Colonic mucosa (tissue), 4 donors: ENCODE measurements at regions not wholly inside any gene's neighbourhood (a gene's known extent, or its start where the extent isn't known, plus 50 kb on each side); places are given as distances from the start of the nearest gene placed in this dataset.

Experiments used
- DNase-seq: peaks from one replicate; pipeline ENCODE4 v3.0.0-alpha.2; 2020
- H3K27ac ChIP-seq: fragments of 200-600 bp; one replicate; pipeline ENCODE4 v1.8.0; 2021
- H3K27me3 ChIP-seq: fragments of 200-600 bp; one replicate; pipeline ENCODE4 v1.8.0; 2021
- H3K36me3 ChIP-seq: fragments of 200-600 bp; one replicate; pipeline ENCODE4 v1.8.0; 2021
- H3K4me1 ChIP-seq: fragments of 200-600 bp; one replicate; pipeline ENCODE4 v1.8.0; 2021; ENCODE audit warnings: mild to moderate bottlenecking
- H3K4me3 ChIP-seq: fragments of 200-600 bp; one replicate; pipeline ENCODE4 v1.8.0; 2021
- H3K9ac ChIP-seq, 2 donors: one replicate each; pipeline ENCODE4 v1.7.0; 2013; ENCODE audit warnings: control low read depth in 2 of 2, low read depth in 2 of 2, low read length in 2 of 2
- H3K9me3 ChIP-seq: fragments of 200-600 bp; one replicate; pipeline ENCODE4 v1.8.0; 2021
- CTCF ChIP-seq: fragments of 200-600 bp; IDR thresholded peaks from one replicate; pipeline ENCODE4 v1.8.0; 2022; ENCODE audit warnings: antibody characterized with exemption, mild to moderate bottlenecking
- intact Hi-C: fragments of 100-400 bp; cut with DNase I; formaldehyde crosslinking; loops from one replicate; pipeline ENCODE4 v1.14.1; 2022
- donor health status: healthy.
- donor health status: DM: no; HTN: no; CAD: no.
- donor health status: DM: no; HTN: no; CAD: no.

GRCh38 chr2:126531029-126531428 lies 124.9 kb upstream of the GYPC start:
- DNase-seq: no peak
- TF ChIP-seq CTCF: no peak
- no peaks in the 10 kb centered on the region for H3K4me1 ChIP-seq
- intact Hi-C loops: no loop called here
- H3K27me3 ChIP-seq: no peaks in the 10 kb centered on the region
- H3K9ac ChIP-seq: no peak overlapping the region
- H3K36me3 ChIP-seq: no peaks in the 10 kb centered on the region
- H3K9me3 ChIP-seq: no peaks in the 10 kb centered on the region
- H3K4me3 ChIP-seq: no peak overlapping the region
- H3K27ac ChIP-seq: no peak overlapping the region

GRCh38 chr2:126534478-126534877 lies 121.5 kb upstream of the GYPC start:
- no peak for TF ChIP-seq CTCF
- H3K27me3 ChIP-seq: no peaks in the 10 kb centered on the region
- no peaks in the 10 kb centered on the region for H3K4me1 ChIP-seq
- no peaks in the 10 kb centered on the region for H3K9me3 ChIP-seq
- H3K36me3 ChIP-seq: no peaks in the 10 kb centered on the region
- intact Hi-C loops: no loop called here
- no peak for DNase-seq
- H3K4me3 ChIP-seq: no peak overlapping the region
- no peak overlapping the region for H3K9ac ChIP-seq
- H3K27ac ChIP-seq: no peak overlapping the region

GRCh38 chr2:126535408-126535807 lies 120.5 kb upstream of the GYPC start:
- intact Hi-C loops: no loop called here
- Histone ChIP-seq H3K9me3 (no peaks in the 10 kb centered on the region), H3K27me3 (no peaks in the 10 kb centered on the region), H3K4me1 (no peaks in the 10 kb centered on the region), H3K27ac (no peak overlapping the region), H3K36me3 (no peaks in the 10 kb centered on the region), H3K4me3 (no peak overlapping the region), H3K9ac (no peak overlapping the region)
- TF ChIP-seq CTCF: no peak
- no peak for DNase-seq

GRCh38 chr2:126536605-126537200 lies 119.3 kb upstream of the GYPC start:
- DNase-seq: no peak
- H3K9me3 ChIP-seq: no peaks in the 10 kb centered on the region
- no peak overlapping the region for H3K27ac ChIP-seq
- intact Hi-C loops: no loop called here
- no peak overlapping the region for H3K9ac ChIP-seq
- H3K36me3 ChIP-seq: no peaks in the 10 kb centered on the region
- no peaks in the 10 kb centered on the region for H3K27me3 ChIP-seq
- H3K4me1 ChIP-seq: no peaks in the 10 kb centered on the region
- no peak overlapping the region for H3K4me3 ChIP-seq
- no peak for TF ChIP-seq CTCF

GRCh38 chr2:126539101-126539500 lies 116.9 kb upstream of the GYPC start:
- Histone ChIP-seq H3K9me3 (no peaks in the 10 kb centered on the region), H3K9ac (no peak overlapping the region), H3K27ac (no peak overlapping the region), H3K36me3 (no peaks in the 10 kb centered on the region), H3K4me1 (no peaks in the 10 kb centered on the region), H3K27me3 (no peaks in the 10 kb centered on the region), H3K4me3 (no peak overlapping the region)
- DNase-seq: no peak
- intact Hi-C loops: no loop called here
- no peak for TF ChIP-seq CTCF
